ENCODE measurements at regions not wholly inside any gene's neighbourhood (a gene's known extent, or its start where the extent isn't known, plus 50 kb on each side); places are given as distances from the start of the nearest gene placed in this dataset.

DNA sequence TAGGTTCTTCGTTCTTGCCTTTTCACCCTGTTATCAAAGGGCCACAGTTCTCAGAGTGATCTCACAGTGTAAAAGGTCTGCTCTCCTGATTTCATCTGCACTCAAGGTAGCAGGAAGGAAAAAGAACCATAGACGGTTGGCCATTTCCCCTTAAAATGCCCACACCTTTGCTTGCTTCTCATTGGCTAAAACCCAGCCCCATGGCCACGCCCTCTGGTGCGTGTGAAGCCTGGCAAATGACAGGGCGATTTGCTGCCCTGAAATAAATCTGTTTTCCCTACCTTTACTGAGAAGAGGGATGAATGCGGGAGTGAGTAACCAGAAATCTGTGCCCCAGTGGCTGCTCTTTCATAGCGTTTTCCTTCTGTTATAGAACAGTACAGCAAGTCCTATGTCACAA is 269.3 kb downstream of the POU4F1 start:
- no peak for DNase-seq

DNA sequence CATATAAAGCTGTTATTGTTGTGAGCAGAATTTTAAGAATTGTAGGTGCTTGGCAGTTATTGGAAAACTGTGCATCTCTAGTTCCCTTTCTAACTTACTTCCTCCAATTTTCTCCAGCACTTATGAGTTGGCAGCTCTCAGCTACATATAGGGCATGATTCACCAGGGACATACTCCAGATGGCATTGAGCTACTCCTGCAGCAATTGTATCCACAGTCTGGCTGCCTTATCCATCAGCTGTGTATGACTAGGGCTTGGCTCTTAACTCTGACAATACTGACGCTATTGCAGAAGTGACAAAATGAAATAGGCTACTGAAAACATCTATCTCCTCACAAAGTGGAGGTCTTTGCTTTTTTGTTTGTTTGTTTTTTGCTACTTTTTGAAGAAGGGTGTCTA is 276.7 kb downstream of the POU4F1 start:
- DNase-seq: no peak

DNA sequence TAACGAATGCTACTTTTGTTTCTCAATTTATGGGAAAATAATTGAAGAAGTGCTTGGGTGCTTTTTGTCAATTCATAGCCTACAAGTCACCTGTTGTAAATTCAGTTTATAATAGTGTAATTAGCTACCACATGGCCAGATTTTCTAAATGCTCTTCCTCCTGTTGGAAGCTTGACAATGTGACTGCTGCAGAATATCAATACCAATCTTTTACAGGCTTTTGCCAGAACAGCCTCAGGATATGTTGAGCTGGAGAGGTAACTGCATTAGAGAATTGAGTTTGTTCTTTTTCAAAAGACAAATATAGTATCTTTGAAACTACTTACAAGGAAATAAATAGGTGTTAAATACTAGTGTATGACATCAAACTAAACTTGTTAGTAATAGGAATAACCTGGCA is 277.8 kb downstream of the POU4F1 start:
- no peak for DNase-seq

DNA sequence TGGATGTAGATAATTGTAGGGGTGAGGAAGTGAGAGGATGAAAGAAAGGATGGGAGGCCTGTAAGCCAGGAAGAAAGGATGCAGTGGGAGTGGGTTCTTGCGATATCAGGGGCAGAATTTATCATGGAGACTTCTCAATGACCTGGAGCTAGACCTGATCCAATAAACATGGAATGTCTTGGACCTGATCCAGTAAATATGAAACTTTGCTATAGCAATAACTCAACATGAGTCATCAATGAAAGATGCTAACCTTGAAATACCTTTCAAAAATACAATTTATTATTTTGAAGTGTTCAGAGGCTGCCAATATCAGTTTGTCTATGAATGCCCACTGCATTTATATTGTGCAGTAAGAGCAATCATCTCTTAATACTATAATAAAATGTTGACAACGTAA is 279.5 kb downstream of the POU4F1 start:
- DNase-seq: no peak

DNA sequence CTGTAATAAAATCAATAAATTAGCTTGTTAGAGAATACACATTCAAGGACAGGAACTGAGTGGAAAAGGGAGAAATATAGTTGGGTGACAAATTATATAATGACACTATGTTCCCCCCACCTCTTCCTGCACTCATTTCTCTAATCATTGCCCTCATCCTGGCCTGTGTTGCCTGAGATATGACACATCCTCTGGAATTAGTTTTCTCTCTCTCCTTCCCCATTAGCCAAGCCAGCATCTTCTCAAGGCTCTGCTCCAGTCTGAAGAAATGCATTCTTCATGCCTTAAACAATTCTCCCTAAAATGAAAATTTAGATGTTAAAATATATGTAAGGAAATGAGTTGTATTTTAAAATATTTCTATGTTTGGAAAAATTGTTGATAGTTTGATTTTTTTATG is 280.3 kb downstream of the POU4F1 start:
- DNase-seq: no peak

DNA sequence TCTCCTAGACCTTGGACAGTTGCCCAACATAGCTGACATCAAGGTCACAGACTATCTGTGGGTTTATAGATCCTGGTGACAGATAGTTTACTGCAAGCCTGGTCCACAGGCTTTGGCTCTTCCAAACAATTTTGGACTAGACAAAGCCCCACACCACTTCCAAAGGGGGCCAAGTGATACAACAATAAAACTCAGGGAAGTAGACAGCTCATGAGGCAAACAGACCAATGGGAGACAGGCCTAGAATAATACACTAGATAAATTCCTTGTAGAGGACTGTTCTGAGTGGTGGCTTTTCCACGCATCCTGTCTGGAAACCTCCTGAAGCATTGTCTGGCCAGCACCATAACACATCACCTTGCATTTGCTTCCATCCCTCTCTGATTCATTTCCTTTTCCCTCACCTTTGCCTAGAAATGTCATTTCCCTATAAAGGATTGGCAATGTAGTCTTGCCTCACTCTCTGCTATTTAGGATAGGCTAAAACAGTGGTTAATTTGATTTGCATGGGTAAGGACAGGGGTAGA is 284.2 kb downstream of the POU4F1 start:
- DNase-seq: no peak

DNA sequence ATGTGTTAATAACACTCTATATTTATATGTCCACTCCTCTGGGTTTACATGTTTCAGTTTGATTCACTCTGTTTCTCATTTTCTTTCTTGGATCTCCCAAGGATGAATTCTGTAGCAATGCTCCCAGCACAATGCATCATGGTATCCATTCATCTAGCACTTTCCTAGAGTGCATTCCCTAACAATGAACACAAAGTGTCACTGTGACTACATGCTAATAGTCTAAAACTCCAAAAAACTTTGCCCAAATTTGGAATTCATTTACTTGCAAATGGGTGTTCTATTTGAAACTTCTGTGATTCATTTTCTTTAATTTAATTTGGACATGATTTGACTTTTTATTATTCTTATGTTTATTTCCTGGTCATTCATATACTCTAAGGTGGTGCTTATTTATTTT is 286.3 kb downstream of the POU4F1 start:
- DNase-seq: no peak

DNA sequence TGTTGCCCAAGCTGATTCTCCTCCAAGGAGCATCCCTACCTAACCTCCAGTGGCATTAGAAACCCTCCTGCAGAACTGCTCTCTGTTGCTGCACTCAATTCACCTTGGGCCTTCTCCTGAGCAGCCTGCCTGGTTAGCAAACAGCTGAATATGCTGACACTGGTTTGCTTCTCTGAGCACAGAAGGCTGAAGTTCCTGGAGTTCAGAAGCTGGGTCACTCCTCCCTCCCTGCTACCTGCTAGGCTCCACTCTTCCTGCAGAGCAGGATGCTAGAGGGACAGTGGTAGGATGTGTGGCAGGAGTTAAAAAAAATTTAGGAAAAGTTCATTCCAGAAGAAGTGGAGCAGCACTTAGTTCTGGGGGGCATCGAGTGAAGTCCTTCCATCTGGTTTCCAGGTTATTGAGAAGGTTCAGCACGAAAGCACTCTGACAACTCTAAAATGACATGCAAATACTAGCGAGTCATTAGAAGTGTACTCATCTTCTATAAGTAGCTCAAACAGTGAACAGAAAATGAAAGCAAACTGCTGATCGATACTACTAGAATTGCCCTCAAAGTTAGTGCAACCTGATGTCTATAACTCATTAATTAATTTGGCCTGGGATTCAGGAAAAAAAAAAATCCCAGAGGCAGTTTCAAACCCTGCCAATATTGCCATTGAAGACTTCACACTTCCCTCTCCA is 293.7 kb downstream of the POU4F1 start:
- no peak for DNase-seq

DNA sequence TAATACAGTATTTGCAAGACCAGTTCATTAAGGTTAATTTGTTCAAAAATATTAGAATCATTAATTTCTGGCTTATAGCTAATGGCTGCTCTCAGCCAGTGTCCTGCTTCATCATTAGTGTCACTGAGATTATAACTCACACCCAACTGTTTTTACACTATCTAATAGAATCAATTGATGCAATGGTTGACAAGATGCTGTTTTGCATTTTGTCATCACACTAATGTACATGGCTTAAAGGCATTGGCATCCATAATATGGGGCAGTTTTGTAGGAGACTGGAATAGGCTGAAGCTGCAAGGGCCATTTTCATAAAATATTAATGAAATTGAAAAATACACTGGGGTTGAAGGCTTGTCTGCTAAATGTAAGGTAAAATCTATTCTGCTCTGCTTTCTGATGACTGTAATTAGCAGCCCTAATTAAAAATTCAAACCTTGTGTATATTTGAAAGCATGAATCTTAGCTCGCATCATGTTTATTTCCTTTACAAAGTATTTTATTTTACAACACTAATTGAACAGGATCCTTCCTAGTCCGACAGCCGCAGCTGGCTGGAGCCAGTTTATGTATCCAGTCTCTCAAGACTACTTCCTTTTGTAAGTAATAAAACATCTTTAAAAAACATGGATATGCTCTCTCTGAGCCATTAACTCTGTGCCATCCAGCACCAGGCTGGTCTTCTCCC is 296.7 kb downstream of the POU4F1 start:
- DNase-seq: no peak

DNA sequence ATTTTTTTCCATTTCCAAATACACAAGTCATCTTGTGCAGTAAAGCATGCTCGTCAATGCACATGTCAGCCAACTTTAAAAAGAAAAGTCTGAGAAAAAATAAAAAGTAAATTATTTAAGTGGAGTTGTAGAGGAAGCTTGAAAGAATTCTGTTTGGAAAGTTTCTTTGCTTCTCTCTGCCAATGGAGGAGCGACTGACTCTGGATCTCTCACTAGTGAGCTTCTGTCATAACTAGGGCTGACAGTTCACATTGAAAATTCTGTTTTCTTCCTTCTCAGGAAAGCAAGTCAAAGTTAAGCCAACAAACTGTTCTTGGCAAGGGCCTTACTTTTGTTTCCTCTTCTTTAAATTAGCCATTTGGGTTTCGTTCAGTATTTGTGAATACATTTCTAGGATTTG is 298.2 kb downstream of the POU4F1 start:
- no peak for DNase-seq

DNA sequence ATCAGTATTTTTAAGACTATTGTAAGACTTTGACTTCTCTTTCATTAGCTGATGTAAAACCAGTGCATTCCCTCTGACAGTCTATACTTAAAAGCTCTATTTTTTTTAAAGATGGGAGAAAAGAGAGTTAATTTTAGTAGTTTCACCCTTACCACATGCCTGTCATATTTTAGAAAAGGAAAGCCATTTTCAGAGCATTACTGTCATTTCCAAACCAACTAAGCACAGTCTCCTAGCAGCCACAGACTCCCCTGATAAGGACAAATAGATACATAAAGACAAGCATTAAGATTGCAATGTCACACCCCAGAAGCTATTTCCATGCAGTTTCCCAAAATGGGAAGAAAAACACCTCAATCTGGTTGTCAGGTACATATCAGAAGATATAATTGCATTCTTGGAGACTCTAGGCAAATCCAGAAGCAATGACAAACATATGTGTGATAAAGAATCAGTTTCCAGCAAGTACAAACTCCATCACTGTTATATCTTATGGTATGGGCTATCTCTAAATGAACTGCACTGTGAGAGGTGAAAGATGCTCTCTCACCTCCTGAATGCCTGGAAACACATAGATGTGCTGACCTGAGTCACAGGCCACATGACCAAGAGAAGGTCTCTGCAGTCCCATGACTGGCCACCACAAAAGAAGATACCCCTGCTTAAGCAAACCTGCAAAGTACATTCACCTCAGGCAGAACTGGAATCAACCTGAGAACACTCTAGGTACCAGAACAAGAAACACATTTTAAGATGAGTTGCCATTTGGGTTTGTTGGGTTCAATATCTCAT is 303.3 kb downstream of the POU4F1 start:
- DNase-seq: no peak

DNA sequence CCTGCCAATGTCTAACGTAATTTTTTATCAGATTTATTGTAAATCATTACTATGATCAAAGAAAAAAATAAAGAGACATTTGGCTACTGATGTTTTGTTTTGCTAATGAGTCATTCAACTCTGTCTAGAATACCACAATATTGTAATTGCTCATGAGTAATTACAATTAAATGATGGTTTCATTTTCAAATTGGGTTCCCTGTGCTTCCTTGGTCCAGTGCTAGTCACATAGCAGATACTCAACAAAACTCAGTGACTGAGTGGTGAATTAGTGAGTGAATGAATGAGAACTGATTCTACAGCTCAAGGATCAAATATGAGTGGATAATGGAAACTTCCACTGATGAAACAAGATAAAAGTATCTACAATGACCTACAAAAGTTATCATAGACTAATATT is 304.7 kb downstream of the POU4F1 start:
- no peak for DNase-seq

DNA sequence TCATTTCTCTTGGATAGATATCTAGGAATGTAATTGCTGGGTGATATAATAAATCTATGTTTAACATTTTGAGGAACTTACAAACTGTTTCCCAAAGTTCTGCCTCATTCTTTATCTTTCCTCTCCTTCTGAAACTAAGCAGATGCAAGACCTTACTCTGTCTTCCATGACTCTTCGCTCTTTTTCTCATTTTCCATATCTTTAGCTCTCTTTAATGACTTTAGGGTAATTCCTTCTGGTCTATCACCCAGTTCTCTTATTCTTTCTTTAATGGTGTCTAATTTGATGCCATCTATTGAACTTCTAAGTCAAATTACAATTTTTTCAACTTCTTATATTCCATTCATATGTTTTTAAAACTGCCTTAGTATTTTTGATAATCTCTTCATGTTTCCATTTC is 316.6 kb downstream of the POU4F1 start:
- no peak for DNase-seq

DNA sequence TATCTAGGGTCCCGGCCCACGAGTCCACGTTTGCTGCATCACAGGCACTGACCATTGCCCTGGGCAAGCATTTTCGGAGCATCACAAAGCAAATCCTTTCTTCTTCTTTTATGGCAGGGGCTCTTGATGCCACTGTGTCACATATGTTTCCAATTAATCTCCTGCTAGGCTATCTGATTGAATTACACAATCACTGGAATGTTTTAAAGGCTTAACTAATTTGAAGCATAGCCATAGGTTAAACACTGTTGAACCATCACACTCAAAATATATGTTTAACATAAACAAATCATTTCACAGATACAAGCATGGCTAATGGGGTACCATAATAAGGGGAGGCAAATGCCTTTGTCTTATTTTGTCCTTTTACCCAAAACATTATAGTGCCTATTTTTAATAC is 338.3 kb downstream of the POU4F1 start:
- no peak for DNase-seq

DNA sequence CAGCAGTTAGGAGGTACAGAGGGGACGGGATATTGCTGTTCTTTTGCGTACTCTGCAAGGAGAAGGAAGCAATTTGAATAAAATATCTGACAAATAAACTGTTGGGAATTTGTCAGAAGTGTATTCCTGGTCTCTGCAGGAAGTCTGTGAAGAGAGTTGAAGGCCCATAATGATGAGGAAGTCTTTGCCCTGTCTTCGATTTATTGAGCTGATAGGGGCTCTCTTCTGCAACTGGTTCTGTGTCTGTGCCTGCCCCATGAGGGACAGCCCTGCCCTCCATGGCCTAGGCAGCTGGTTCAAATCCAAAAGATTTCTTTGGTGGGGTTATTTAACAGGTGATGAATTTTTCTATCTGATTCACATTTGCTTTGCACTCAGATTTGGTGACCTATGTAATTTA is 339.7 kb upstream of the EDNRB start:
- no peak for DNase-seq

DNA sequence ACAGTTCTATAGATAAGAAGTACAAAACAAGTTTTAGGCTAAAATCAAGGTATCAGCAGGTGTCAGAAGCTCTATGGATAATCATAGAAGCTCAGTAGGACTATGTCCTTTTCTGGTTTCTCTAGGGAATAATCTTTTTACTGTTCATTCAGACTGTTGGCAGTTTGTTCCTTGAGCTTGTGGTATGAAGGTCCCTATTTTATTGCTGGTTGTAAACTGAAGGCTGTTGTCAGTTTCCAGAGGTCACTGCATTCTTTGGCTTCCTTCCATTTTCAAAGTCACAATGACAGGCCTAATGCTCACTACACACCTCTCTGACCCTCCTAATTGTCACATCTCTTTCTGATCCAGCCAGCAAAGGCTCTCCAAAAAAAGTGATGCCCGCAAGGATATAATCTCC is 337.9 kb upstream of the EDNRB start:
- no peak for DNase-seq

DNA sequence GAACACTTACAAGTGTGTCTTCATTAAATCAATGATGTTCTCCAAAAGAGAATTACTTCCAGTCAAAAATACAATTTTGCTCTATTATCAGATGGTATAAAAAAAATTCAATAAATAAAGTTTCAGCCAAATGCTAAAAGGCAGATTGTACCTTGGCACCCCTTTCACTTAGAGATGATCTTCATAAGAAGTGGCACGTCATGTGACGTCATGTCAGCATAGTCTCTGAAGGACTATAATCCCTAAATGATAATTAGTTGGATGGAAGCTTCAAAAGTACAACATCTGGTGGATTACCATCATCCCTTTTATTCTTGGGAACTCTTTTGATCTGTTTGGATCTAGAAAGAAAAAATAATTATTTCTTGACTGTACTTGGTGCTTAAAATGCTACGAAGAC is 335.5 kb upstream of the EDNRB start:
- DNase-seq: no peak

DNA sequence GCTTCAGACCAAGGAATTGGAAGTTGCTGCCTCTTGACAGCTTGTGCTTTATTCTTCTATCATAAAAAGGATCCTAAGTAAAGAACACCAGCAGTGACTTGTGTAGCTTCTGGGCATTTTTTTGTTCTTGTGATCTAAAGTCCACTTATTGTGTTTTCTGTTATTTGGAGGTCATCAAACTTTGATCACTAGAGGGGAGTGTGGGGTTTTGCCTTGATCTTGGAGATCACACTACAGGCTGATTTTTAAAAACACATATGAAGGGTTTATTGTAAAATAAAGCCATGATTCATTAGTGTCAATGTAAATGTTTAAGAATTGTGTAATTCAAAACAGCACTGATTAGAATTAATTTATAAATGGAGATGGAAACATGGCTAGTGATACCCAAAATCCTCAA is 328.7 kb upstream of the EDNRB start:
- DNase-seq: no peak

DNA sequence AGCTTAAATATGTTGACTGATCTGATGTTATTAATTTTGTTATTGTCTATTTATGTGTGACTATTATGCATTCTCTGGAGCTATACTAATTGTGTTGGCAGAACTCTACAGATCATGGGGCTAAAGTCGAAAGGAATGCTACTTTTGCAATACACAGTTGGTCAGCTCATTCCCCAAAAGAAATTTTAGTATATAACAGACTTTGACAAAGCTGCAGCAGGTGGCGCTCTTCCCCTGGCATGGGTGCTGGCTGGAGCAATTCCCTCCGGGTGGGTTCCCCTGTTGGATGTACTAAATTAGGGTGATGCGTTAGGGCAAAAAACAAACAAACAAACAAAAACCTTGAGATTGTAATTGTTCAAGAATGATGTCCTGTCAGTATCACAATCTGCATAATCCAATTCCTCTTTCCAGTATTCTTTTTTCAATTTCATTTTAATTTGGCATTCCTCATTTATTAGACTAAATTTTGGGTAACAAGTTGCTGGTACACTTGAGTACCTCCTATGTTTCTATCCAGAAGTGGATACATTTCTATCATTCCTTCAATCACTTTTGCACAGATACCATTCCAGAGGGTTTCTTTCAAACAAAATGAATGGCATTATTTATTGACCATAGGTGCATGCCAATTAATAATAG is 322.8 kb upstream of the EDNRB start:
- DNase-seq: peak in 8 of 56 donors; percentile 0 to 28 (median 1)

DNA sequence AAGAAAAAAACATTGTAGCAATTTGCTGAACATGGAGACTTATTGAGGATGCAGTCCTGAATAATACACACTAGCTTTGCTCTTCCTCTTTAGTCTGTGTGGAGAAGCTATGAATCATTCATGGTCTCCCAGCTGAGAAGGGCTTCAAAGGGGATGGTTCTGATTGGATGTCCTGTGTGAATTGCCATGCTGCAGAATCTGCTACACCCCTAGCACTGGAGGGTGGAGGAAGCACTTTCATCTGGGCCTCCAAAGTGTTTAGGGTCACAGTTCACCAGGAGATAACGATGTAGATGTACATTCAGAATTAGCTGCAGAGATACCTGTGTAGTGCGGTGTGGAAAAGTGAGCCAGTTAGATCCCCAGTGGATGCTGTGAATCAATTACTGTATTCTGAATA is 321.1 kb upstream of the EDNRB start:
- DNase-seq: no peak

DNA sequence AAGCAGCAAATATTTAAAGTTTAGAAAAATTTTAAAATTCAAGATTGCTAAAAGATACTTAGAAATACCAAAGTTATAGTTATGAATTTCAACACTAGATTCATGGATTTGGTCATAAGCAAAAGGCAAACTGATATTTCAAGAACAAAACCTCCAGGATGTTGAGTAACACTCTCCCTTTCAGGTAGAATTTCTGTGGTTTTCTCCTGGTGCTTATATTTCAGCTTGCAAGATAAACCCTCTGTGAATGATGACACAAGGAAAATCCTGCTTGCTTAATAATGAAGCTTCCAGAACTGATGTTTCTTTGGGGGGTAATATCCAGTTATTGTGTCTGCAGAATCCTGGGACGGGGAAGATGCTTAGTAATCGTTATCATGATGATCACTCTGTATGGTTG is 320.3 kb upstream of the EDNRB start:
- DNase-seq: no peak

DNA sequence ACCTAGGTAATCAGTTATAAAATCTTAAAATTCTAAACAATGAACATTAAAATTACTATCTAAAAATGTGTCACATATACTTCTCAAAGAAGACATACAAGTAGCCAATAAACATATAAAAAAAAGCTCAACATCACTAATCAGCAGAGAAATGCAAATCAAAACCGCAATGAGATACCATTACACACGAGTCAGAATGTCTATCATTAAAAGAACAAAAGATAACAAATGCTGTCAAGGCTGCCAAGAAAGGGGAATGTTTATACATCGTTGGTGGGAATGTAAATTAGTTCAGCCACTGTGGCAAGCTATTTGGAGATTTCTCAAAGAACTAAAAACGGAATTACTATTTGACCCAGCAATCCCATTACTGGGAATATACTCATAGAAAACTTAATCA is 310.3 kb upstream of the EDNRB start:
- DNase-seq: no peak
